GM12892 (cell line): ENCODE measurements at regions not wholly inside any gene's neighbourhood (a gene's known extent, or its start where the extent isn't known, plus 50 kb on each side); places are given as distances from the start of the nearest gene placed in this dataset.

Source experiments
- POLR2A ChIP-seq: IDR thresholded peaks from 2 replicates; pipeline ENCODE4 v1.6.1; 2011; ENCODE audit warnings: low read depth, low read length, control low read depth
- POLR2AphosphoS5 ChIP-seq: IDR thresholded peaks from 2 replicates; pipeline ENCODE4 v1.6.1; 2011; ENCODE audit warnings: low read depth, low read length, control low read depth
- TAF1 ChIP-seq: IDR thresholded peaks from 2 replicates; pipeline ENCODE4 v1.6.1; 2011; ENCODE audit warnings: low read depth, mild to moderate bottlenecking, control low read depth, low read length, borderline replicate concordance

- TF ChIP-seq TAF1 (no peak), POLR2AphosphoS5 (no peak), POLR2A (no peak)
Observed at GRCh38 chr22:48153726-48154125, 1391.3 kb downstream of the TBC1D22A start.
